ENCODE measurements at regions not wholly inside any gene's neighbourhood (a gene's known extent, or its start where the extent isn't known, plus 50 kb on each side); places are given as distances from the start of the nearest gene placed in this dataset.

DNA sequence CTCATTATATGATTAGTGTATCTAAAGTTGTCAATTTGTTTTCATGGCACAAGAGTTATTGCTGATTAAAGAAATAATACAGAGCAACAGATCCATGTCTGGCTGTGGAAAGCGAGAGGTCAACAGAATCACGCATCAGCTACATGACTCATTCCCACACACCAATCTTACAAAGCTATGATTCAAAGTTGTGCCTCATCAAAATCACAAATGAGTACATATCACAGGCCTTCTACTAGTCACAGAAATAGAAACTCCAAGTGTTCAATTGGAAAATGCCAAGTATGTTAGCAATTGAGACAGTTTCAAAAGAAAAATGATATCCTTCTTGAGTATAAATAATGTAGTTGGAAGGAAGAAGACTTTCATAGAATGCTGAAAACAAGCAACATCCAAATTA, 57.8 kb upstream of the NKAIN2 start:
- TF ChIP-seq, protein P1, sequence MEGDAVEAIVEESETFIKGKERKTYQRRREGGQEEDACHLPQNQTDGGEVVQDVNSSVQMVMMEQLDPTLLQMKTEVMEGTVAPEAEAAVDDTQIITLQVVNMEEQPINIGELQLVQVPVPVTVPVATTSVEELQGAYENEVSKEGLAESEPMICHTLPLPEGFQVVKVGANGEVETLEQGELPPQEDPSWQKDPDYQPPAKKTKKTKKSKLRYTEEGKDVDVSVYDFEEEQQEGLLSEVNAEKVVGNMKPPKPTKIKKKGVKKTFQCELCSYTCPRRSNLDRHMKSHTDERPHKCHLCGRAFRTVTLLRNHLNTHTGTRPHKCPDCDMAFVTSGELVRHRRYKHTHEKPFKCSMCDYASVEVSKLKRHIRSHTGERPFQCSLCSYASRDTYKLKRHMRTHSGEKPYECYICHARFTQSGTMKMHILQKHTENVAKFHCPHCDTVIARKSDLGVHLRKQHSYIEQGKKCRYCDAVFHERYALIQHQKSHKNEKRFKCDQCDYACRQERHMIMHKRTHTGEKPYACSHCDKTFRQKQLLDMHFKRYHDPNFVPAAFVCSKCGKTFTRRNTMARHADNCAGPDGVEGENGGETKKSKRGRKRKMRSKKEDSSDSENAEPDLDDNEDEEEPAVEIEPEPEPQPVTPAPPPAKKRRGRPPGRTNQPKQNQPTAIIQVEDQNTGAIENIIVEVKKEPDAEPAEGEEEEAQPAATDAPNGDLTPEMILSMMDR (IDR thresholded peaks at IDR 0.05) = no peak
- no peak for TF ChIP-seq SIN3A (IDR thresholded peaks at IDR 0.05; ENCODE audit: borderline replicate concordance, insufficient read depth, low read depth, low read length)
- TF ChIP-seq POLR2AphosphoS5 (IDR thresholded peaks at IDR 0.05; ENCODE audit: low read depth, low read length) = no peak
- TF ChIP-seq, protein P2, sequence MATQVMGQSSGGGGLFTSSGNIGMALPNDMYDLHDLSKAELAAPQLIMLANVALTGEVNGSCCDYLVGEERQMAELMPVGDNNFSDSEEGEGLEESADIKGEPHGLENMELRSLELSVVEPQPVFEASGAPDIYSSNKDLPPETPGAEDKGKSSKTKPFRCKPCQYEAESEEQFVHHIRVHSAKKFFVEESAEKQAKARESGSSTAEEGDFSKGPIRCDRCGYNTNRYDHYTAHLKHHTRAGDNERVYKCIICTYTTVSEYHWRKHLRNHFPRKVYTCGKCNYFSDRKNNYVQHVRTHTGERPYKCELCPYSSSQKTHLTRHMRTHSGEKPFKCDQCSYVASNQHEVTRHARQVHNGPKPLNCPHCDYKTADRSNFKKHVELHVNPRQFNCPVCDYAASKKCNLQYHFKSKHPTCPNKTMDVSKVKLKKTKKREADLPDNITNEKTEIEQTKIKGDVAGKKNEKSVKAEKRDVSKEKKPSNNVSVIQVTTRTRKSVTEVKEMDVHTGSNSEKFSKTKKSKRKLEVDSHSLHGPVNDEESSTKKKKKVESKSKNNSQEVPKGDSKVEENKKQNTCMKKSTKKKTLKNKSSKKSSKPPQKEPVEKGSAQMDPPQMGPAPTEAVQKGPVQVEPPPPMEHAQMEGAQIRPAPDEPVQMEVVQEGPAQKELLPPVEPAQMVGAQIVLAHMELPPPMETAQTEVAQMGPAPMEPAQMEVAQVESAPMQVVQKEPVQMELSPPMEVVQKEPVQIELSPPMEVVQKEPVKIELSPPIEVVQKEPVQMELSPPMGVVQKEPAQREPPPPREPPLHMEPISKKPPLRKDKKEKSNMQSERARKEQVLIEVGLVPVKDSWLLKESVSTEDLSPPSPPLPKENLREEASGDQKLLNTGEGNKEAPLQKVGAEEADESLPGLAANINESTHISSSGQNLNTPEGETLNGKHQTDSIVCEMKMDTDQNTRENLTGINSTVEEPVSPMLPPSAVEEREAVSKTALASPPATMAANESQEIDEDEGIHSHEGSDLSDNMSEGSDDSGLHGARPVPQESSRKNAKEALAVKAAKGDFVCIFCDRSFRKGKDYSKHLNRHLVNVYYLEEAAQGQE (IDR thresholded peaks at IDR 0.05; ENCODE audit: insufficient read depth in 1 of 2, low read depth in 2 of 2, low read length in 1 of 2) = no peak
- no peak for TF ChIP-seq TCF7L2 (IDR thresholded peaks at IDR 0.05; ENCODE audit: low read depth, low read length)
